B cell (primary cell): ENCODE measurements at regions not wholly inside any gene's neighbourhood (a gene's known extent, or its start where the extent isn't known, plus 50 kb on each side); places are given as distances from the start of the nearest gene placed in this dataset.

Source experiments
- ATAC-seq: fragments of 200-7000 bp; cut with Tn5 transposase; one replicate; pipeline ENCODE4 v1.10.0; 2021; ENCODE audit warnings: low read depth, mild to moderate bottlenecking, moderate number of reproducible peaks, moderate library complexity
- CTCF ChIA-PET: fragments of 350-600 bp; sonication (Branson Sonifier 250); formaldehyde crosslinking; loops from one replicate; lab custom pipeline; 2021; ENCODE audit warnings: antibody characterized with exemption, inconsistent platforms; lab: Charles Lee
- POLR2A ChIA-PET: fragments of 350-600 bp; sonication (Branson Sonifier 250); formaldehyde crosslinking; loops from one replicate; lab custom pipeline; 2021; ENCODE audit warnings: antibody characterized with exemption; lab: Charles Lee
- DNase-seq: peaks from one replicate; pipeline ENCODE4 v3.0.0; 2013
- H2AFZ ChIP-seq: 2 replicates; pipeline ENCODE4 v1.6.1; 2012; ENCODE audit warnings: mild to moderate bottlenecking, low read depth, low read length; ENCODE audit not compliant: insufficient read depth, poor library complexity, severe bottlenecking
- H3K27ac ChIP-seq, 2 donors: 1 replicate in 1 of 2; 2 replicates in 1 of 2; pipeline ENCODE4 v1.5.1; 2012 to 2013; ENCODE audit warnings: low read length in 2 of 2, mild to moderate bottlenecking in 2 of 2, moderate library complexity in 1 of 2
- H3K27me3 ChIP-seq, 4 experiments: fragments of 200-600 bp in 1 of 4; sonication (generic) in 1 of 4; replicated peaks in 1 of 4; 1 replicate in 2 of 4; 2 replicates in 2 of 4; pipeline versions ENCODE4 v1.6.1 to v1.7.0; 2013 to 2016; ENCODE audit warnings: low read length in 3 of 4, mild to moderate bottlenecking in 2 of 4, mixed read lengths in 1 of 4, moderate library complexity in 1 of 4; ENCODE audit not compliant: insufficient read depth in 4 of 4, control insufficient read depth in 3 of 4; ENCODE audit errors: control extremely low read depth in 1 of 4
- H3K36me3 ChIP-seq, 2 experiments: replicated peaks in 1 of 2; 1 replicate in 1 of 2; 2 replicates in 1 of 2; pipeline versions ENCODE4 v1.6.1 to v1.7.1; 2013; ENCODE audit warnings: low read length in 1 of 2; ENCODE audit not compliant: insufficient read depth in 2 of 2, control insufficient read depth in 1 of 2; ENCODE audit errors: control extremely low read depth in 1 of 2, extremely low read depth in 1 of 2
- H3K4me1 ChIP-seq, 2 donors: fragments of 200-600 bp in 1 of 2; sonication (generic) in 1 of 2; 1 replicate in 1 of 2; 2 replicates in 1 of 2; pipeline versions ENCODE4 v1.5.1 to v1.6.1; 2013 to 2017; ENCODE audit warnings: low read length in 2 of 2; ENCODE audit not compliant: control insufficient read depth in 2 of 2, insufficient read depth in 2 of 2
- H3K4me2 ChIP-seq: replicated peaks from 2 replicates; pipeline ENCODE3; 2012; ENCODE audit warnings: mild to moderate bottlenecking, low read depth, low read length; ENCODE audit not compliant: poor library complexity, severe bottlenecking
- H3K4me3 ChIP-seq, 5 experiments: fragments of 200-600 bp in 1 of 5; sonication (generic) in 1 of 5; 1 replicate in 3 of 5; 2 replicates in 2 of 5; pipeline versions ENCODE4 v1.5.1 to v1.7.0; 2011 to 2016; ENCODE audit warnings: low read length in 4 of 5, mild to moderate bottlenecking in 4 of 5, low read depth in 2 of 5, control low read depth in 1 of 5, moderate library complexity in 1 of 5; ENCODE audit not compliant: insufficient read depth in 1 of 5; ENCODE audit errors: control extremely low read depth in 1 of 5, extremely low read depth in 1 of 5
- H3K79me2 ChIP-seq: fragments of 200-600 bp; sonication (generic); one replicate; pipeline ENCODE4 v1.6.0; 2016; ENCODE audit warnings: low read length; ENCODE audit not compliant: control insufficient read depth, insufficient read depth
- H3K9ac ChIP-seq: fragments of 200-600 bp; sonication (generic); 2 replicates; pipeline ENCODE4 v1.6.1; 2017; ENCODE audit warnings: mild to moderate bottlenecking, low read length, moderate library complexity
- H3K9me3 ChIP-seq, 3 donors: one replicate each; pipeline versions ENCODE4 v1.6.1 to v1.7.1; 2013; ENCODE audit warnings: low read length in 2 of 3; ENCODE audit not compliant: control insufficient read depth in 2 of 3, insufficient read depth in 1 of 3; ENCODE audit errors: control extremely low read depth in 1 of 3
- H4K20me1 ChIP-seq: 2 replicates; pipeline ENCODE4 v1.6.0; 2012; ENCODE audit warnings: mild to moderate bottlenecking, low read length; ENCODE audit not compliant: insufficient read depth, control insufficient read depth, poor library complexity, severe bottlenecking
- H3K27ac Mint-ChIP-seq: one replicate; pipeline ENCODE4 v1.8.0; 2021; ENCODE audit warnings: mixed read lengths
- H3K27me3 Mint-ChIP-seq: one replicate; pipeline ENCODE4 v1.8.0; 2021; ENCODE audit warnings: mixed read lengths
- H3K4me1 Mint-ChIP-seq: one replicate; pipeline ENCODE4 v1.8.0; 2021; ENCODE audit warnings: mixed read lengths
- H3K4me3 Mint-ChIP-seq: one replicate; pipeline ENCODE4 v1.8.0; 2021; ENCODE audit warnings: mixed read lengths
- H3K9me3 Mint-ChIP-seq: one replicate; pipeline ENCODE4 v1.8.0; 2022; ENCODE audit warnings: mixed read lengths; ENCODE audit not compliant: insufficient read depth
- CTCF ChIP-seq: fragments of 200-600 bp; IDR thresholded peaks from one replicate; pipeline ENCODE4 v1.8.0; 2022; ENCODE audit warnings: antibody characterized with exemption, mild to moderate bottlenecking
- EZH2 ChIP-seq: IDR thresholded peaks from 2 replicates; pipeline ENCODE4 v1.6.1; 2012; ENCODE audit warnings: borderline replicate concordance, low read depth, mild to moderate bottlenecking, moderate library complexity, low read length; ENCODE audit not compliant: insufficient read depth, poor library complexity, severe bottlenecking
- WGBS: methylation state at CpG from one replicate; pipeline ENCODE4 v1.1.5; 2013; ENCODE audit warnings: missing lambda C conversion rate; ENCODE audit not compliant: insufficient coverage; 5-methylcytosine and 5-hydroxymethylcytosine counted together
- intact Hi-C: fragments of 100-400 bp; cut with micrococcal nuclease; formaldehyde crosslinking; loops from one replicate; pipeline ENCODE4 v1.10.0; 2022

- Mint-ChIP-seq H3K27ac (no peak overlapping the region), H3K4me3 (no peak overlapping the region), H3K9me3 (peaks cover 4% of the 10 kb centered on the region), H3K27me3 (no peaks in the 10 kb centered on the region), H3K4me1 (no peaks in the 10 kb centered on the region)
- intact Hi-C loops: no loop called here
- Histone ChIP-seq H3K27ac (no peak overlapping the region), H3K79me2 (no peaks in the 10 kb centered on the region), H3K4me1 (no peaks in the 10 kb centered on the region), H3K9ac (no peak overlapping the region), H2AFZ (no peak overlapping the region), H3K4me2 (no peak overlapping the region), H3K27me3 (no peaks in the 10 kb centered on the region), H4K20me1 (no peaks in the 10 kb centered on the region), H3K36me3 (no peaks in the 10 kb centered on the region), H3K9me3 (peaks cover 0 to 12% (median 0%) of the 10 kb centered on the region in 3 donors), H3K4me3 (no peak overlapping the region)
- no peak for ATAC-seq
- CTCF ChIA-PET: no interaction called here
- WGBS: 73% methylated on average over 2 of the region's 7 CpGs
- DNase-seq: no peak
- POLR2A ChIA-PET: no interaction called here
- TF ChIP-seq CTCF: no peak
- TF ChIP-seq EZH2: no peak
These were observed 77.9 kb upstream of the BMP5 start for GRCh38 chr6:55953335-55953734.

GRCh38 chr6:55950071-55950814, 74.9 kb upstream of the BMP5 start:
- no peak overlapping the region for H3K9ac ChIP-seq
- H4K20me1 ChIP-seq: no peaks in the 10 kb centered on the region
- Mint-ChIP-seq H3K4me1 (no peaks in the 10 kb centered on the region), H3K4me3 (no peak overlapping the region), H3K9me3 (peaks cover 4% of the 10 kb centered on the region), H3K27ac (no peak overlapping the region), H3K27me3 (no peaks in the 10 kb centered on the region)
- no peak overlapping the region for H3K4me2 ChIP-seq
- H2AFZ ChIP-seq: no peak overlapping the region
- H3K9me3 ChIP-seq: peaks cover 0 to 12% (median 0%) of the 10 kb centered on the region in 3 donors
- POLR2A ChIA-PET: no interaction called here
- CTCF ChIA-PET: no interaction called here
- no peaks in the 10 kb centered on the region for H3K36me3 ChIP-seq
- no peak for ATAC-seq
- TF ChIP-seq CTCF: no peak
- TF ChIP-seq EZH2: no peak
- WGBS: 93% methylated on average over 19 of the region's 26 CpGs
- intact Hi-C loops: no loop called here
- H3K79me2 ChIP-seq: no peaks in the 10 kb centered on the region
- no peak for DNase-seq
- no peak overlapping the region for H3K27ac ChIP-seq
- H3K27me3 ChIP-seq: no peaks in the 10 kb centered on the region
- no peak overlapping the region for H3K4me3 ChIP-seq
- no peaks in the 10 kb centered on the region for H3K4me1 ChIP-seq
